HG03103 (cell line): ENCODE measurements at regions not wholly inside any gene's neighbourhood (a gene's known extent, or its start where the extent isn't known, plus 50 kb on each side); places are given as distances from the start of the nearest gene placed in this dataset.
"Not testable (repeated sequence)": the region's sequence is repeated elsewhere in the genome, so short reads cannot be mapped to it uniquely, and the experiment has no call there.

ENCODE experiments used
- ATAC-seq: cut with Tn5 transposase; IDR thresholded peaks from one replicate; pipeline ENCODE4 v1.9.1; 2021; ENCODE audit warnings: low read depth; ENCODE audit not compliant: unreplicated experiment

GRCh38 chr22:22817468-22818201 is 70.0 kb upstream of the IGLL5 start:
- no peak for ATAC-seq

GRCh38 chr22:22818202-22818538 is 69.4 kb upstream of the IGLL5 start:
- ATAC-seq: no peak

- no peak for ATAC-seq
These were observed 68.5 kb upstream of the IGLL5 start for GRCh38 chr22:22818861-22819855.

- no peak for ATAC-seq
These were observed 67.5 kb upstream of the IGLL5 start for GRCh38 chr22:22820076-22820475.

GRCh38 chr22:22820626-22821025 is 67.0 kb upstream of the IGLL5 start:
- ATAC-seq: no peak

- no peak for ATAC-seq
These were observed 66.3 kb upstream of the IGLL5 start for GRCh38 chr22:22821340-22821739.

GRCh38 chr22:22822106-22822505 is 65.5 kb upstream of the IGLL5 start:
- no peak for ATAC-seq

GRCh38 chr22:22822553-22822952 is 65.1 kb upstream of the IGLL5 start:
- not testable (repeated sequence) for ATAC-seq

DNA sequence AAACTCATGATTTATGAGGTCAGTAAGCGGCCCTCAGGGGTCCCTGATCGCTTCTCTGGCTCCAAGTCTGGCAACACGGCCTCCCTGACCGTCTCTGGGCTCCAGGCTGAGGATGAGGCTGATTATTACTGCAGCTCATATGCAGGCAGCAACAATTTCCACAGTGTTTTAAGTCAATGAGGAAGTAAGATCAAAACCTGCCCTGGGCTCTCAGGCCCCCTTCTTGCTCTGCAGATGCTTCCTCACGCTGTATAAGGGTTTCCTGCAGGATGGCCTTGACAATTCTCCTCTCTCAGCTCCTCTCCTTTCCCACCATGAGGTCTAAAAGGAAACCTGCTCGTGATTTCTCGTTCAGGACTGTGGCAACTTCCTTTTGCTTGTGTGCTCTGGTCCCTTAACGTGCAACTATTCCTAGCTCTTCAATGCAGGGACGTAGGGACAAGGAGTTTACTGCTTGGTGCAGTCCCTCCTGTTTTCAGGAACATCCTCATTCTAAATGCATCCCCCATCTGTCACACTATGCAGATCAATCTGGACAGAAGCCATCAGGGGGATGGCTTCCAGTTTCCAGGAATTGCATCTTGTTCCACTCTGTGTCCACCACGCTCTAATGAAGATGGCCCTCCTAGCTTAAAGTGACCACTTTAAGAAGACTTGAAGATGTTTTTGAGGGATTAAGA is 64.3 kb upstream of the IGLL5 start:
- ATAC-seq: no peak

DNA sequence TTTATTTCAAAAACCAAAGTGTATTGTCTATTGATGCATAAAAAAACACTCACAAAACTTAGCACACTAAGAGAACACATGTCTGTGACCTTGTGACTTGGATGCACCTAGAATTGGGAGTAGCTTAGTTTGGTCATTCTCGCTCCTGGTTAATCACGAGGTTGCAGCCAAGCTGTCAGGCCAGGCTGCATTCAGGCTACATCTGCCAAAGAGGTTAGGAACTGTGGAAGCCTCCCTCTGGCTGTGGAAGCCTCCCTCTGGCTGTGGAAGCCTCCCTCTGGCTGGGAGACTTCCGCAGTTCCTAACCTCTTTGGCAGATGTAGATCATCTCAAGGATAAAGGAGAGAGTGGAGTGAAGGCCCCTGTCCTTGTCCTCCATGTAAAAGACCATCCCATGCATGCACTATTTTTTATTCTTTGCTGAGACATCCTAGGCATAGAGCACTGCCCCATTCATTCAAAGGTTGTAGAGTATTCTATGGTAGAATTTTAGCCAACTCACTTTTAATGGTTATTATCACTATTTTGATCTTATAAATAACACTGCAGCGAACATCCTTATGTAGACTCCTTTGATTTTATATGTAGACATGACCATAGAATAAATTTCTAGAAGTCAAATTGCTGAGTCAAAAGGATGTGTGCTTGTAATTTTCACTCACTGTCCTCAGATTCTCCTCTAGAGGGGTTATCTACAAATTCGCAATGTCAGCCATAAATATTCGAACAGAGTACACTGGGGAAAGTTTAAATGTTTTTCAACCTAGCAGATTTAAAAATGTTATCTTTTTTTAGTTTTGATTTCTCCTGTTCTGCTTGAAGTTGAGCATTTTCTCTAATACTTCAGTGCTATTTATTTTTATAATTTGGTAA is 63.0 kb upstream of the IGLL5 start:
- no peak for ATAC-seq

GRCh38 chr22:22825213-22825593 is 62.4 kb upstream of the IGLL5 start:
- ATAC-seq: no peak

DNA sequence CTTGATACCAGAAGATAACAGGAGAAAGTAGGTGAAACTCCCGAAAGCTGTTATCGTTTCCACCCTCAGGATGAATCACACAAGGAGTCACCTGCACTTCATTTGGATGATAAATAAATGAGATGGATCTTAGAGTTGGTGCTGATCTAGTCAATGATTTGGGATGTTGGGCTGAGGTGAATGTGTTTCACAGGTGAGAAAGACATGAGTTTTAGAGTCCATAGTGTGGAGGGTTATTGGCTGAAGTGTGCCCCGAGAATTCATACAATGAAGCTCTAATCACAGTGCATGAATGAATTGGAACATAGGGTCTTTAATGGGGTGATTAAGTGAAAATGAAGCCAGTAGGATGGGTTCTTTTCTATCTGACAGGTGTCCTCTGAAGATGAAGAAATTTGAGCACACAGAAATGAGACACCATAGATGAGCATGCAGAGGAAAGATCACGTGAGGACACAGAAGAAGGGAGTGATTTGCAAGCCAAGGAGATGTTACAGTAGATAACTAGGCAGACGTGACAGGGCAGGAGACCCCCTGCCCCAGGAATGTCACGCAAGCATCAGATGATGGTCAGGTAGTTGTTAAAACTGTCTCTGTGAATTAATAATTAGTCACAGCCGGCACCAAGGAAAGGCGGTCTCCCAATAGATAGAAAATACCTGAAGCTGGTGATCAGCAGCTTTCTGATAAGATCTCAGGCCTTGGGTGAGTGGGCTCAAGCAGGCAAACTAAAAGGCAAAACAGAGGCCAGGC is 60.3 kb upstream of the IGLL5 start:
- no peak for ATAC-seq

GRCh38 chr22:22830193-22830592 is 57.4 kb upstream of the IGLL5 start:
- no peak for ATAC-seq

DNA sequence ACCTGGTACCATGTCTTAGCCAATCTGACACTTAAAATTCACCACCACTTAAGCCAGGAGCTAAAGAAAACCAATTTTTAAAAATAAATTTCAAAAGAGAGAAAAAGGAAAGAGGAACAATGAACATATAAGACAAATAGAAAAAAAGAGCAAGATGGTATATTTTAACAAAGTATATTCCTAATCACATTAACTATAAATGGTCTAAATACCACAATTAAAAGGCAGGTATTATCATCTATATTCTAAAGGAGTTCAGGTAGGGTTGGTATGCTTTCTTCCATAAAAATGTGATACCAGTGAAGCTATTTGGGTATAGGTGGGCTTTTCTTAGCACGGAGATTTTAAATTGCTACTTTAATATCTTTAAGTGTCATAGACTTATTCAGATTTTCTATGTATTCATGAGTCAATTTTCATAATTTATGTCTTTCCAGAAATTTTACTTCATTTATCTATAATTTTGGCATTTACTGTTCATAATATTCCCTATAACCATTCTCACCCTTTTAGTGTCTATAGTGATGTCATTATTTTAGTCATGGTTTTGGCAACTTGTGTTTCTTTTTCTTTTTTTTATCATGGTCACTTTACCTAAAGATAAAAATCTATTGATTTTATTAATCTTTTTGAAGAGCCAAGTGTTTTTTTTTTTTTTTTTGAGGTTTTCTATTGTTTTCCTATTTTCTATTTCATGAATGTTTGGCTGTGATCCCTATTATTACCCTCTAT is 56.5 kb upstream of the IGLL5 start:
- no peak for ATAC-seq

DNA sequence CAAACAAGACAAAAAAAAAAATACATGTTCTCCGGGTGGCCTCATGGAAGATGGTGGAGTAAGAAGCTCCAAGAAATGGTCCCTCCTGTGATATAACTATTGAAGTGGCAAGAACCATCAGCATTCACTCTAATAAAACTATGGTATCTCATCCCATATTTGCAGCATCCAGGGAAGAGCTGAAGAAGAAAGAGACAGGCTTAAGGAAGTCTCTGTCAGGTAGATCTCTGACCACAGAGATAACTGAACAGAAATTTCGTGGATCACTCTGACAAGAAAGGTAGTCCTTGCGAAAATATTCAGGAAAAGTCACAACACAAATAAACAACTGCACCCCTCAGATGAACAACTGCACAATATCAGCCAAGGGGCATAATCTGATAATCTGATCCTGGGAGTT is 54.6 kb upstream of the IGLL5 start:
- ATAC-seq: no peak

- ATAC-seq: no peak
These were observed 54.1 kb upstream of the IGLL5 start for GRCh38 chr22:22833488-22833887.

- no peak for ATAC-seq
These were observed 53.4 kb upstream of the IGLL5 start for GRCh38 chr22:22834204-22834603.

- ATAC-seq: no peak
These were observed 52.8 kb upstream of the IGLL5 start for GRCh38 chr22:22834783-22835182.

- no peak for ATAC-seq
These were observed 52.4 kb upstream of the IGLL5 start for GRCh38 chr22:22835242-22835641.
